Activated CD4-positive, alpha-beta T cell treated with anti-CD3 and anti-CD28 coated beads, Interleukin-2, amount 50 U/mL, for 24 hours (primary cell): ENCODE measurements at regions not wholly inside any gene's neighbourhood (a gene's known extent, or its start where the extent isn't known, plus 50 kb on each side); places are given as distances from the start of the nearest gene placed in this dataset.
"Not testable (repeated sequence)": the region's sequence is repeated elsewhere in the genome, so short reads cannot be mapped to it uniquely, and the experiment has no call there.

Experiments
- DNase-seq, 2 donors: peaks; one replicate each; pipeline ENCODE4 v3.0.0-alpha.2; 2020; ENCODE audit warnings: low read depth in 1 of 2, low spot score in 1 of 2

DNA sequence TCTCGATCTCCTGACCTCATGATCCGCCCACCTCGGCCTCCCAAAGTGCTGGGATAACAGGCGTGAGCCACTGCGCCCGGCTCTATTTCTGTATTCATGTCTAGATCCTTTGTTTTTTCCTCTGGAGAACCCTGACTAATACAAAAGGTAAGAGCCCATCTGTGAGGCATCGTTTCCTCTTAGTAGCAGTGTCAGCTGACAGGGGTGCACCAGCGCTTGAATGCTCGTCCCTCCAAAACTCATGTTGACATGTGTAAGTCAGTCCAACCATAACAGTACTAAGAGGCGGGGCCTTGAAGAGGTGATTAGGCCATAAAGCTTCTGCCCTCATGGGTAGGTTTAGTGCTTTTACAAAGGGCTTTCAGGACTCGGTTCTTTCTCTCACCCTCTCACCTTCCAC is 470.1 kb upstream of the B3GAT1 start:
- no peak for DNase-seq

DNA sequence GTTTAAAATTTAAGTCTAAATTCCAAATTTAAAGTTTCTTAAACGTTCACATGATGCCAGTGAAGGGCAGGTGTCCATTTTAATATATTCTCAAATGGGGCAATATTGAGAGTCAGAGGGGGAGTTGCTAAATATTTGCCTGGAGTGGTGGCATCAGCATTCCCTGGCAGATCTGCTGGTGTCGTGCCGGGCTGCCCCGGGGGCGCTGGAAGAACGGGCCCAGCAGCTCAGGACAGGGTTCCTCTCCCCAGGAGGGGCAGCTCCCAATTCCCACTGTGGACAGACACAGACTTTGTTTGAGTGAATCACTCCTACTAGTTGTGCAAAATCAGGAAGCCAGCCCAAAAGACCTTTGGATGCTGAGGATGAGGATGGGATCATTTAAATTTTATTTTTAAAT is 468.7 kb upstream of the B3GAT1 start:
- no peak for DNase-seq

DNA sequence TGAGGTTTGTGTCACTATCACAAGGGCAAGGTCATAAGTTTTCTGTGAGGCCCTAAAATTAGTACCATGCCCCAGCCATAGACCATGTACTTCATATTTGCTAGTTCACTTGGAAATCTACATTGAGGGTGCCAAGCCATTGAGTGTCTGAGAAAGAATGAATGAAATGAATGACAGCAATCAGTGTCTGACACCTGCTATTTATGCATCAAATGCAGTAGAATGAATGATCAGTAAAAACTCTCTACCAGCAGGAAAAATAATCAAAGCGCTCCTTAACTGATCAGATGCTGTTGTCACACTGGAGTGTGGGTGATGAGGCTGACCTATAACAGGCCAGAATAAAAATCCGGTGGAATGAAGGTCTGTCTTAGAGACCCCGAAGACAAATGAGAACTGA is 467.9 kb upstream of the B3GAT1 start:
- DNase-seq, result no peak

DNA sequence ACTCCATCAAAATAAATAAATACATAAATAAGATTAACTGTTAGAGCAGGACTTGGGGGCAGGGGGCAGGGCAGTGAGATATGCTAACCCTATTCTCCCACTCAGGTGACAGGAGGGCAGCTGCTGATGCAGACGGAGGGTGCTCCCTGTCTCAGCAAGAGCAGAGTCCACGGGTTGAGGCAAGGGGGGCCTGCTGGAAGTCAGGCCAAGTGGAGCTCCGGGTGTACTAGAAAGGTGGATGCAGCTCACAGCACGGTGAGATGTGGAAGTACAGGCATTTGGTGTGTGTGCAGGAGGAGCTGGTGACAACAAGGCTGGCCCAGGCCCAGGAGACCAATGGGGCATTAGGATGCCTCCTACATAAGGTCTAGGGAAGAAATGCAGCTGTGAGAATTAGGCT is 467.3 kb upstream of the B3GAT1 start:
- no peak for DNase-seq

DNA sequence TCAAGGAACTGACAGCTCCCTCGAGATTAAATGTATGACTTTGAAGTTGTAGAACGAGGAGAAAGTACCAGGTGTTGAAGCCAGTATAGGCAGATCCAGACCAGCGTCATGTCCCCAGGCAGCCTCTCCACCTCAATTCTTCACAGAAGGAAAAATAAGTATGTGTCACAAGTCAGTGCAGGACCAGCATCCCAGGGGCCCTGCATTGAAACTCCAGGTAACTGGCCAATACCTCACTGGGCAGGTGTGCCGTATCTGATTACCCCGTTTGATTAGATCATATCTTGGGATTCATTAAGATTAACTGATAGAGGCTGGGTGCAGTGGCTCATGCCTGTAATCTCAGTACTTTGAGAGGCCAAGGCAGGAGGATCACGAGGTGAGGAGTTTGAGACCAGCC is 466.7 kb upstream of the B3GAT1 start:
- no peak for DNase-seq

DNA sequence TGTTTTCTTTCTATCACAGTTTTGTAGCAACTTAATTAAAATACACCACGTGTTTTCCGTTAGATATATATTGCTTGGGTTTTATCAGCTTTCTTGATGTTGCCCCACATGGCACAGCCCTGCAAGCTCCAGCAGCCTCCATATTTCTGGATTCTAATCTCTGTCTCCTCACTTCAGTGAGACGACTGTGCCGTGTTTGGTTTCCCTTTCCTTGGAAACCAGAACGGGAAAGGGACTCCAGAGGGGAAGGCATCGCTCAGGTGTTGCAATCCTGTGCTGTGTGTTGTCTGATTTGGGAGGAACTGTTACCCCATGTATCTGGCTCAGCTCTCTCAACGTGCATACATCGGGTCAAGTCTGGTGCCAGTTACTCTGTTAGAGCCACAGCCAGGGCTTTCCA is 464.2 kb upstream of the B3GAT1 start:
- no peak for DNase-seq

DNA sequence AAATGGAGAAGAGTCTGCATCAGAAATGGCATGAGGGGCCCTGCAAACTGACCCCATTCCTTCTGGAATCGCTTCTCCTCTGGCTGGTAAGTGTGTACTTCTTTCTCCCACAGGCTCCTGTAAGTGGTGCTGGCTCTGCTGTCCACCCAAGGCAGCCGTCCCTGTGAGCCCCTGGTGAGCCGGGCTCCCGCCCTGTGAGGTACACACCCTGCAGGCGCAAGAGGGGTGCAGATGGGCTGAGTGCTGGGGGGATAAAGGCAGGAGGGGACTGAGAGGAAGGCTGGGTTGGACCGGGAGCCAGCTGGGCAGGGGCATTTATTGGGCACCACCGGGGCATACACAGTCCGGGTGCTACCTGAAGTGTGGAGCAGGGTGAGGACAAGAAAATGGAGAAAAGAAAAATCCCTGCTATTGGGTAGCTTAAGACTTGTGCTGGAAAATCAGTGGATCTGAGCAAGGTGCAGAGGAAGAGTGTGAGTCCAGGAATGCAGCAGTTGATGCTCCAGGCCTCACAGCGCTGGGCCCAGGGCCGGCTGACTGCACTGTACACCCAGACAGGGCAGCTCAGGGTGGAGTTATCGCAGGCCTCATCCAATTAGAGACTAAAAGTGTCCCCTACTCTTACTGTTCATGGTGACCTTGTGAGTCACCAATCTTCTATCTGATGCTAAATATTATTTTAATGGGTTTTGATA is 455.1 kb upstream of the B3GAT1 start:
- DNase-seq, result no peak

DNA sequence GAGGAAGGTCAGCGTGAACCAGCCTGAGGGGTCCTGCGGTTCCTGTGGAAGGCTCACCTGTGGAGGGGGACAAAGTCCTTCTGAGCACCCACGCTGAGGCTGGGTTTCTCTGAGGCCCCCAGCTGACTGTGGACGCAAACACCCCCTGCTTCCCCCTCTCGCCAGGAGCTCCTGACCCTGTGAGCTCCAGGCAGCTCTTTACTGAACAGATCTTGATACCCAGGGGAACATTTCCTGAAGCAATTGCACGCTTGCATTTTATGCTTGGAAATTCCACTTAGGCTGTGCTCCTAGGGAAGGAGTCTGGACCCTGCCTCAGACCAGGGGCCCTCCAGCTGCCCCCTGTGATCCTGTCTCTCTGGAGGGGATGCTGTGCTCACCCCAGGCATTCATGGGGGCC is 454.2 kb upstream of the B3GAT1 start:
- DNase-seq, result no peak

DNA sequence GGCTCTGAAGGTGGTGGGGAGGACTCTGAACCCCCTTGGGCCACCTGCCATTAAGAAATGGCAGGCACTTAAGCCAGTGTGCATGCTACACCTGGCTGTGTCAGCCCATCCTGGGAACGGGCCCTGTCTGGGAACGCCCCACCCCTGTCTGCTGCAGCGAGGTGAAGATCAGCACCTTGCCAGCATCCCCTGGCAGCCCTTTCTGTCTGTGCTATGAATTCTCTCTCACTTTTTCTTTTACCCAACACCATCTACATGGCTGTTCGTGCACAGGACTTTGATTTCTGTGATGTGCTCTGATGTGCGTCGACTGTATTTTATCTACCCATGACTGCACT is 452.9 kb upstream of the B3GAT1 start:
- DNase-seq, result no peak

DNA sequence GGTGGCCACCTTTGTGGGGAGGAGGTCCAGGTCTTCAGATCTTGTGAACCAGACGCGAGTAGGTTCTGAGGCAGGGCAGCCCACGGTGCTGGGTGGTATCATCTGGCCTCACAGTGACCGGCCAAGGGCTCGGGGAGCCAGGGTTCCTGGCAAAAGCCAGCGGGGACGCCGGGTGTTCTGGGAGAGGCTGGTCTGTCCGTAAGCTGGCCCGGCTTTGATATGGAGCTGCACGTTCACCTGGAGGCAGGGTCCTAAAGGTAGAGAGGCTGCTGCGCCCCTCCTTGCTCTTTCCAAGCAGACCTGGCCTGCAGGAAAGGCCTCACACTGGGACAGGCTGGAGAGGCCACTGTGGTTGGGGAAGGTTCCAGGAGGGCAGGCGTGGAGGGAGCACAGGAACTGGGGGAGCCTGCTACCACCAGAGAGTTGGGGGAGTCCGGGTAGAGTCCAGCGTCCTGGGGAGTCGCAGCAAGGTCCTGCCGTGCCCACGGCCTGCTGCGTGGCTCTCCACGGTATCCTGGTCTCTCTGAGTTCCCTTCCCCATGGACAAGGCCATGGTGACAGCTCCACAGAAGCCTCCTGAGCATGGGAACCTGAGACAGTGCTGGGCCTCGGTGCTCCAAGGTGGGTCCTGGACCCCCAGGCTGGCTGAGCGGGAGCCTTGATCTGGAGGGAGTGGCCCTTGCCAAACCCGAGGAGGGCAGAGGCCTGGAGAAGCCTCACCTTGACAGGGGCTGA is 452.4 kb upstream of the B3GAT1 start:
- DNase-seq, result no peak

DNA sequence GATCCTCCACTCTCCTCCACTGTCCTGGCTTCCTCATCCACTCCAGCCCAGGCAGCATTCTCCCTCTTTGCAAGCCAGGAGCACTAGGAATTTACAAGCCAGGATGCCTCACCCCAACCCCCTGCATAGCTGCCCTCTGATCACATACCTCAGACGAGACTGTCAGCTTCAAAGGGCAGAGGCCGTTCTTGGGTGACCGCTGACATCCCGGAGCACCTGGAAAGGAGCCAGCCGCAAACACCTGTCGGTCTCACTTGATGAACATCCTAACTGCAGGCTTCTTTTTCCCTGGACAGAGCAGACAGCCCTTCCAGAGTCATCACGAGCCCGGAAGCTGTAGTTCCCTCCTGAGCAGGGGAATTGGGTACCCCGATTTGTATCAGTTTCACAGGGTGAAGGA is 451.3 kb upstream of the B3GAT1 start:
- no peak for DNase-seq

DNA sequence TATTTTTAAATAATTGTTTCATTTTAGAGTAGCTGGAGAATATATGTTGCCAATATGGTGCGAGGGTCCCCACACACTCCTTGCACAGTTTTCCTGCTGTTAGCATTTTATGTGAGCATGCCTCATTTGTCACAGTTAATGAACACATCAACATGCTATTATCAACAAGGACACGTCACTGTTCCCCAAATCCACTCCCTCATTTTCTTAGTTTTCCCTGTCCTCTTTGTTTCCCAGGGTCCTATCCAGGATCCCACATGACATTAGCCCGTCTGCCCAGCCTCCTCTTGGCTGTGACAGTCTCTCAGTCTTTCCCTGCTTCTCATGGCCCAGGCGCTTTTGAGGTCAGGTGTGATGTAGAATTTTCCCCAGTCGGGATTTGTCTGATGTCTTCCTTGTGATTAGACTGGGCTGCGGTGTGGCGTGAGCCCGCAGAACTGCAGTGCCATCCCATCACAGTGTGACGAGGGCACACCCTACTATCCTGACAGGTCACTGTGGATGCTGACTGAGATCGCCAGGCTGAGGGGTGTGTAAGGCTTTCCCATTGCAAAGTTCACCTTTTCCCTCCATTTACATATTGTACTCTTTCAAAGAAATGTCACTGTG is 450.6 kb upstream of the B3GAT1 start:
- DNase-seq, result no peak

DNA sequence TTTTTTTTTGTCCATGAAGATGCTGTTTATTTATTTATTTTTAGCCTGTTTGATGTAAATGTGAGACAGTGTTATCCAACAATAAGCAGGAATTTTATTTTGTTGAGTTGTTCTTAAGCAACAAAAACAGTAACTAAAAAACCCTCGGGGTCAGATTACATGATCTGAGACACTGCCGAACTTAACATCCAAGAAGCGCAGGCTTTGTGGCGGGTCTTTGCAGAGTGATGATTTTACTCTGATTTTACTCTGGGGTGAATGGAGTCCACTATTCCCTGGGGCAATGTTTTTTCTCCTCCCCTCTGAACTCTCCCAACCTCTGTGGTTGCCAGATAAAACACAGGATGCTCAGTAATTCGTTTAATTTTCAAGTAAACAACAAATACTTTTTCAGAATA is 450.1 kb upstream of the B3GAT1 start:
- DNase-seq, result no peak

DNA sequence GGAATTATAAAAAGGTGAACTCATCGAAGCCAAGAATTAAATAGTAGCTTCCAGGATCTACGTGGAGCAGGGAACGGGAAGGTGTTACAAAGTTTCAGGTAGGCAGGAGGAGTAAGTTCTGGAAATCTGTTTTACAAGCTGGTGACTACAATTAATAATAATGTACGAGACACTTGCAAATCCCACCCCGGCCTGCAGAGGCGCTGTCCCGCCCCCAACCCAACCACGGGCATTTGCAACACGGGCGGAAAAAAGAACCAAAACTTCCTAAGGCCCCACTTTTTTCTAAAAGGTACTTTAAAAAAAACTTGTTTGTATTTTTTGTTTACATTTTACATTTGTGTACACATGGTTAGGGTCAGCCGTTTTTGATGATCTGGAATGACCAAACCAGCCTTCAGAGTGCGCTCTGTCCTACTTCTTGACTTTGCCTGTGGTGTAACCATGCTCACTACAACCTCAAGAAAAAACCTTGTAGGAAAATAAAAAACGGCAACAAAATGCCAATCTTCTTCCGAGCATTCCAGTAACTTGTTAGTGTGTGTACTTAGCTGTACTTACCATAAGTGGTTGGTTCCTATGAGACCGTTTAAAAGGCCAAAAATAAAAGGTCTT is 449.6 kb upstream of the B3GAT1 start:
- no peak for DNase-seq

DNA sequence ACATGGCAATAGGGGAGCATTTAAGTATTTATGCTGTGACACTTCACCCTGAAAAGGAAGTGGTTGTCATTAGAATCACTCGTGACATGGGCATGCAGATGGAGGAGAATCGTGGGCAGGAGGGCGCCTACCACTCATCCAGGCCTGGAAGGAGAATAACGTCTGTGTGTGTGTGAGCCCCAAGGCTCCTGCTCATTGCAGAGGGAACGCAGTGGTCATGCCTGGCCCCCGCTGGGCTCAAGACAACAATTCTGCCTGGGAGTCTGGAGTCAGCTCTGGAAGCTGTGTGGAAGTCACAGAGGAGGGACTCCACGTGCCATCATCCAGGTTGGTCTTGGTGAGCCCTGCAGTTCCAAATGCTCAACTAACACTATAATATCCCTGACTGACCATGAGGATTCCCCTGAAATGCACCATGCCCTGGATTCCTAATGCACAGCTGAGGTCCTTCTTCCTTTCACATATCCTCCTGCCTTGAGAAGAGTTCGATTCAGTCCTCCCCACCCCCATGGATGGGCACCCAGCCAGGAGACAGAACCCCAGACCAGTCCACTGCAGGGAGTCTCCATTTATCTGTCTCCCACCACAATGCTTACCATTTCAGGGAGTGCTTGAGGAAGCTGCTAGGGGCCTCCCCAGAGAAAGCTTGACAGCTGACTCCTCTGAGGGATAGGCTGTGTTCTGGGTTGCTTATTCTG is 446.9 kb upstream of the B3GAT1 start:
- DNase-seq, result no peak

DNA sequence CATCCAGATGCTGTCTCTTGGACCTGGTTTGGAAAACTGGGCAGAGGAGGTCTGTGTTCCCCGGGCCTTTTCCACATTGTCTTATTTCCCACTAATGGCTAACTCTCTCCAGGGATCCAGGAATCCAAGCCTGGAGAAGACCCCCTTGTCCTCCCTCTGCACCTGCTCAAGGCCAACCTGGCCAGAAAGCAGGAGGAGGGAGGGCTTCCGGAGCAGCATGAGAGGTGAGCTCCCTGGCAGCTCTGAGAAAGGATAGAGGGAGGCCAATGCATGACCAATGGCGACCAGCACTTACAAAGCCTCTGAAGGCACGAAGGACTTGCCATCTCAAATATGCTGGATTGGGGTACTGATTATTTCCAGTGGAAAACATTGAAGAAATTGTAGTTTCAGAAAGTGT is 445.0 kb upstream of the B3GAT1 start:
- no peak for DNase-seq

DNA sequence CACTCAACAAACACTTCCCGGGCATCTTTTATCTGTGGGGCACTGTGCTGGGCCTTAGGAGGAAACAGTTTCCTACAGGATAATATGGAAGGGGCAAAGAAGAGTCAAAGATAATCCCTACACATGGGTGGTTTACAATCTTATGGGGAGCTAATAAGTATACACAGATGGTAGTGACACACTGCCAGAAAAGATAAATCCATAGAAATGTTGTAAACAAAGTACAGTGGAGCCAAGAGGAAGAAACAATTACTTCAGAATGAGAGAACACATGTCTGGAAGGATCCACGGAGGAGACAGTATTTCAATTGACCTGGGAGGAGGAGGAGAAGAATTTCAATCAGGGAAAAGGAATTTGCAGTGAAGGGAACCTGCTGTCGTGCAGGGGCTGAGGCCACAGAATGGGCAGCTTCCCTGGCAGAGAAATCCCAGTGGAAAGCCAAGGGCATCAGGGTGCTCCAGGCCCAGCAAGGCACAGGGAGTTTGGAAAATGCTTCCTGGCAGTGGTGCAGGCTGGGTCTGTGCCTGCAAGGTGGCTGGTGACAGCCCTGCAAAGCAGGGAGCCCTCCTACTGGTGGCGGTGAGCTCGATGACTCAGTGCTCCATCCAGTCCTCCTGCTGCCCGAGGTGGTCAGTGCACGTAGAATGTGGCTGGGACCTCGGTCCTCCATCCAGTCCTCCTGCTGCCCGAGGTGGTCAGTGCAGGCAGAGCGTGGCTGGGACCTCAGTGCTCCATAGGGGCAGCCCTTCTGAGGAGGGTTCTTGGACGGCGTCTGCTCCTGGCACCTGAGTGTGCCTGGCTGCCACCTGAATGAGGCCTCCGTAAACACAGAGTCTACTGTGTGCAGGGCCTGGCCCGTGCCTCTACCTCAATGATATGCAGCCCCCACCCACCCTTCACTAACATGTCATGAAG is 444.3 kb upstream of the B3GAT1 start:
- no peak for DNase-seq

DNA sequence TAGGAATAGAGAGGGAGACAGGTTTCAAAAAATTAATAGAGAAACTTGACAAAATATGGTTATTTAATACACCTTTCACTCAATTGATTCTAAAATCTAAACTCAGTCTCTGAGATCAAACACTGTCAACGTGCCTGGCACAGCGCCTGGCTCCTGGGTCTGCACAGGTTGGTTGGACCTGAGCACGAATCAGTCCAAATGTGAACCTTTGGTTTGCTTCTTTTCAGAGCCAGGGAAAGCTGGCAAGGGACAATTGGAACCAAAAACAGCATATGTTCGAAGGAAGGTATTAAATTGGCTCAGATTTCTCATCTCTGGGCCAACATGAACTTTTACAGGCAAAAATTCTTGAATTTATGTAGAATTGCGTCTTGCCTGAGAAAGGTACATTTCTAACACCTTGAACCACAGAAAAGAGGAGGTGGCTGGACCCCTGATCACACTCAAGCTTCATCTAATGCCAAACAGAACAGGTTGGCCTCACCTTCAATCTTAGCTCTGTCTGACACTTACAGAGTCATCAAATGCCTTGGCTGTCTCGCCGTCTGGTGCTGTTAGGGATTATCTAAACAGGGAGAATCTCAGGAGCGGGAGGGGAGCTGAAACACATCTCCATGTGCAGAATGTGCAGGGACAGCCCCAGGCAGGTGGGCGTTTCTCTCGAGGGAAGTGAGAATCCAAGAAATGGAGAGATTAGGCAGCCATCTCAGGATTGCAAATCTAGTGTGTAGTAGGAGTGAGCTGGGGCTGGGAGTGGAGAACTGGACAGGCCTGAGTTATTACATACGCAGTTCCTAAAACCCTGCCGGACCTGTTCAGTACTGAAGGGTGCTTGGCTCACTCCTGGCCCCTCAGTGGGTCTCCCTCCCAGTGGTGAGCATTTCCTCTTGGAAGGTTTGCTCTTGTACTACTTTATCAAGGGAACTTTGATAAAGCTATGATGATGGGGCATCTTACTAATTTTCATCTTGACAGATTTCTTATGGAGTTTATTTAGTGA is 442.2 kb upstream of the B3GAT1 start:
- no peak for DNase-seq

DNA sequence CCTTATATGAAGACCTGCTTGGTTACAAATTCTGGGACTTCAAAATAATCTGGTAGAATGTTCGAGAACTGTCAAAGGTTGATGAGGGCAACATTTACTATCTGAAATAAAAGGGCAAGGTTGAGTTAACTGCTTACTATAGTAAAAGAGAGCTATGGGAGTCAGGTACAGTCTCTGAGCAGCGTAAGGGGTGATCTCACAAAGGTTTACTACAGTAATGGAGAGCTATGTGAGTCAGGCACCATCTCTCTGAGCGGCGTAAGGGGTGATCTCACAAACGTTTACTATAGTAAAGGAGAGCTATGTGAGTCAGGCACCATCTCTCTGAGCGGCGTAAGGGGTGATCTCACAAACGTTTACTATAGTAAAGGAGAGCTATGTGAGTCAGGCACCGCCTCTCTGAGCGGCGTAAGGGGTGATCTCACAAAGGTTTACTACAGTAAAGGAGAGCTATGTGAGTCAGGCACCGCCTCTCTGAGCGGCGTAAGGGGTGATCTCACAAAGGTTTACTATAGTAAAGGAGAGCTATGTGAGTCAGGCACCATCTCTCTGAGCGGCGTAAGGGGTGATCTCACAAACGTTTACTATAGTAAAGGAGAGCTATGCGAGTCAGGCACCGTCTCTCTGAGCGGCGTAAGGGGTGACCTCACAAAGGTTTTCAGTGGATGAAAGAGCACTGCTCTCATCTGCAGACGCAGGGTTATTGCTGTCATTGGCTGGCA is 439.6 kb upstream of the B3GAT1 start:
- DNase-seq, result not testable (repeated sequence)
